DND-41 (cell line): ENCODE measurements at regions not wholly inside any gene's neighbourhood (a gene's known extent, or its start where the extent isn't known, plus 50 kb on each side); places are given as distances from the start of the nearest gene placed in this dataset.

Experiments used
- ATAC-seq: fragments of 200-7000 bp; cut with Tn5 transposase; 3 replicates; pipeline ENCODE4 v1.9.1; 2021; ENCODE audit warnings: low read depth; ENCODE audit not compliant: insufficient read depth
- DNase-seq: peaks from one replicate; pipeline ENCODE4 v3.0.0-alpha.2; 2020
- H2AFZ ChIP-seq: 2 replicates; pipeline ENCODE4 v1.6.0; 2012; ENCODE audit warnings: low read depth, low read length
- H3K27ac ChIP-seq: 2 replicates; pipeline ENCODE4 v1.5.1; 2012; ENCODE audit warnings: low read length, inconsistent platforms
- H3K27me3 ChIP-seq: fragments of 200-600 bp; sonication (generic); 2 replicates; pipeline ENCODE4 v1.6.0; 2012; ENCODE audit warnings: low read length, mild to moderate bottlenecking, inconsistent platforms; ENCODE audit not compliant: insufficient read depth, poor library complexity
- H3K36me3 ChIP-seq: 2 replicates; pipeline ENCODE4 v1.5.1; 2012; ENCODE audit warnings: low read length, inconsistent platforms; ENCODE audit not compliant: insufficient read depth
- H3K4me1 ChIP-seq: 2 replicates; pipeline ENCODE4 v1.5.1; 2012; ENCODE audit warnings: mild to moderate bottlenecking, low read length; ENCODE audit not compliant: insufficient read depth
- H3K4me2 ChIP-seq: 2 replicates; pipeline ENCODE4 v1.6.0; 2012; ENCODE audit warnings: mild to moderate bottlenecking, moderate library complexity, low read length, inconsistent platforms; ENCODE audit not compliant: insufficient read depth
- H3K4me3 ChIP-seq, 2 experiments: fragments of 200-600 bp in 1 of 2; shearing (Covaris generic) in 1 of 2; 2 replicates each; pipeline ENCODE4 v1.5.1; 2012 to 2016; ENCODE audit warnings: inconsistent platforms in 2 of 2, low read length in 2 of 2, mild to moderate bottlenecking in 2 of 2, low read depth in 1 of 2, moderate library complexity in 1 of 2
- H3K79me2 ChIP-seq: 2 replicates; pipeline ENCODE4 v1.6.0; 2012; ENCODE audit warnings: low read length, inconsistent platforms; ENCODE audit not compliant: insufficient read depth
- H3K9ac ChIP-seq: 2 replicates; pipeline ENCODE4 v1.6.0; 2012; ENCODE audit warnings: low read depth, mild to moderate bottlenecking, inconsistent platforms, low read length, moderate library complexity
- H3K9me3 ChIP-seq: 2 replicates; pipeline ENCODE4 v1.5.1; 2012; ENCODE audit warnings: low read length, moderate library complexity, mild to moderate bottlenecking, inconsistent platforms; ENCODE audit not compliant: insufficient read depth, severe bottlenecking
- H4K20me1 ChIP-seq: 2 replicates; pipeline ENCODE4 v1.6.0; 2012; ENCODE audit warnings: low read length; ENCODE audit not compliant: insufficient read depth
- CTCF ChIP-seq: IDR thresholded peaks from 2 replicates; pipeline ENCODE4 v1.5.1; 2012; ENCODE audit warnings: borderline replicate concordance, low read length, moderate library complexity, mild to moderate bottlenecking; ENCODE audit not compliant: poor library complexity, severe bottlenecking; ENCODE audit errors: extremely low read depth
- EZH2 ChIP-seq: IDR thresholded peaks from 3 replicates; pipeline ENCODE4 v1.6.1; 2012; ENCODE audit warnings: borderline replicate concordance, low read depth, mild to moderate bottlenecking, moderate library complexity, low read length, inconsistent platforms; ENCODE audit not compliant: severe bottlenecking

GRCh38 chr3:145286937-145287336, 874.0 kb downstream of the PLOD2 start:
- H3K36me3 ChIP-seq = no peaks in the 10 kb centered on the region
- no peak overlapping the region for H3K9ac ChIP-seq
- H3K79me2 ChIP-seq = no peaks in the 10 kb centered on the region
- ATAC-seq (no peak), DNase-seq (no peak)
- no peaks in the 10 kb centered on the region for H4K20me1 ChIP-seq
- H2AFZ ChIP-seq = no peak overlapping the region
- no peaks in the 10 kb centered on the region for H3K4me1 ChIP-seq
- no peak overlapping the region for H3K4me2 ChIP-seq
- TF ChIP-seq EZH2 = no peak
- no peak for TF ChIP-seq CTCF
- H3K4me3 ChIP-seq = no peak overlapping the region
- no peaks in the 10 kb centered on the region for H3K9me3 ChIP-seq
- H3K27me3 ChIP-seq = no peaks in the 10 kb centered on the region
- H3K27ac ChIP-seq = no peak overlapping the region

GRCh38 chr3:145290010-145290409, 871.0 kb downstream of the PLOD2 start:
- H3K4me3 ChIP-seq = no peak overlapping the region
- no peak overlapping the region for H3K4me2 ChIP-seq

GRCh38 chr3:145294572-145294971, 866.4 kb downstream of the PLOD2 start:
- Histone ChIP-seq H3K27ac (no peak overlapping the region), H3K4me1 (no peaks in the 10 kb centered on the region), H3K4me2 (no peak overlapping the region), H3K36me3 (no peaks in the 10 kb centered on the region), H4K20me1 (no peaks in the 10 kb centered on the region), H3K27me3 (no peaks in the 10 kb centered on the region), H3K4me3 (no peak overlapping the region), H3K79me2 (no peaks in the 10 kb centered on the region), H3K9ac (no peak overlapping the region), H3K9me3 (no peaks in the 10 kb centered on the region), H2AFZ (no peak overlapping the region)
- ATAC-seq = no peak
- DNase-seq = no peak
- no peak for TF ChIP-seq CTCF
- no peak for TF ChIP-seq EZH2

More at GRCh38 chr3:145290010-145290409, 871.0 kb downstream of the PLOD2 start:
- Histone ChIP-seq H3K36me3 (no peaks in the 10 kb centered on the region), H3K27ac (no peak overlapping the region), H2AFZ (no peak overlapping the region), H3K4me1 (no peaks in the 10 kb centered on the region), H3K79me2 (no peaks in the 10 kb centered on the region), H3K9me3 (no peaks in the 10 kb centered on the region), H4K20me1 (no peaks in the 10 kb centered on the region), H3K9ac (no peak overlapping the region), H3K27me3 (no peaks in the 10 kb centered on the region)
- DNase-seq (no peak), ATAC-seq (no peak)
- no peak for TF ChIP-seq CTCF
- TF ChIP-seq EZH2 = no peak

- H3K27ac ChIP-seq = no peak overlapping the region
- no peak overlapping the region for H2AFZ ChIP-seq
- no peak overlapping the region for H3K9ac ChIP-seq
- ATAC-seq (no peak), DNase-seq (no peak)
- no peaks in the 10 kb centered on the region for H3K9me3 ChIP-seq
- H3K36me3 ChIP-seq = no peaks in the 10 kb centered on the region
- no peak overlapping the region for H3K4me2 ChIP-seq
- no peaks in the 10 kb centered on the region for H3K4me1 ChIP-seq
- no peak for TF ChIP-seq EZH2
- no peaks in the 10 kb centered on the region for H3K27me3 ChIP-seq
- H3K4me3 ChIP-seq = no peak overlapping the region
- no peaks in the 10 kb centered on the region for H3K79me2 ChIP-seq
- H4K20me1 ChIP-seq = no peaks in the 10 kb centered on the region
Measured at GRCh38 chr3:145307272-145307671, 853.7 kb downstream of the PLOD2 start.
